ENCODE measurements at regions not wholly inside any gene's neighbourhood (a gene's known extent, or its start where the extent isn't known, plus 50 kb on each side); places are given as distances from the start of the nearest gene placed in this dataset.
"Not testable (repeated sequence)": the region's sequence is repeated elsewhere in the genome, so short reads cannot be mapped to it uniquely, and the experiment has no call there.

- not testable (repeated sequence) for DNase-seq (ENCODE audit: low read depth)
These were observed 571.3 kb upstream of the PCDH7 start for GRCh38 chr4:30148828-30149227.

- not testable (repeated sequence) for DNase-seq (ENCODE audit: low read depth)
These were observed 570.6 kb upstream of the PCDH7 start for GRCh38 chr4:30149539-30149938.

GRCh38 chr4:30153427-30153826 lies 566.7 kb upstream of the PCDH7 start:
- no peak for DNase-seq (ENCODE audit: low read depth)

- DNase-seq (ENCODE audit: low read depth): no peak
These were observed 560.0 kb upstream of the PCDH7 start for GRCh38 chr4:30160140-30160539.

GRCh38 chr4:30172416-30172815 lies 547.8 kb upstream of the PCDH7 start:
- DNase-seq (ENCODE audit: low read depth): no peak

- no peak for DNase-seq (ENCODE audit: low read depth)
These were observed 538.7 kb upstream of the PCDH7 start for GRCh38 chr4:30181512-30181911.

GRCh38 chr4:30181918-30182317 lies 538.3 kb upstream of the PCDH7 start:
- DNase-seq (ENCODE audit: low read depth): no peak

GRCh38 chr4:30182786-30183185 lies 537.4 kb upstream of the PCDH7 start:
- no peak for DNase-seq (ENCODE audit: low read depth)

GRCh38 chr4:30191902-30192301 lies 528.3 kb upstream of the PCDH7 start:
- DNase-seq (ENCODE audit: low read depth): no peak

- no peak for DNase-seq (ENCODE audit: low read depth)
These were observed 512.8 kb upstream of the PCDH7 start for GRCh38 chr4:30207389-30207788.

- DNase-seq (ENCODE audit: low read depth): peak; percentile 1
These were observed 511.3 kb upstream of the PCDH7 start for GRCh38 chr4:30208731-30209435.

GRCh38 chr4:30215973-30216372 lies 504.2 kb upstream of the PCDH7 start:
- not testable (repeated sequence) for DNase-seq (ENCODE audit: low read depth)

GRCh38 chr4:30245140-30245539 lies 475.0 kb upstream of the PCDH7 start:
- DNase-seq (ENCODE audit: low read depth): no peak

- no peak for DNase-seq (ENCODE audit: low read depth)
These were observed 463.9 kb upstream of the PCDH7 start for GRCh38 chr4:30256116-30256832.

- DNase-seq (ENCODE audit: low read depth): no peak
These were observed 461.2 kb upstream of the PCDH7 start for GRCh38 chr4:30258949-30259348.

GRCh38 chr4:30262379-30262778 lies 457.8 kb upstream of the PCDH7 start:
- no peak for DNase-seq (ENCODE audit: low read depth)

GRCh38 chr4:30264465-30264864 lies 455.7 kb upstream of the PCDH7 start:
- DNase-seq (ENCODE audit: low read depth): no peak

- DNase-seq (ENCODE audit: low read depth): no peak
These were observed 454.5 kb upstream of the PCDH7 start for GRCh38 chr4:30265716-30266115.

GRCh38 chr4:30268370-30268769 lies 451.8 kb upstream of the PCDH7 start:
- no peak for DNase-seq (ENCODE audit: low read depth)

- no peak for DNase-seq (ENCODE audit: low read depth)
These were observed 450.3 kb upstream of the PCDH7 start for GRCh38 chr4:30269850-30270249.

- DNase-seq (ENCODE audit: low read depth): no peak
These were observed 438.2 kb upstream of the PCDH7 start for GRCh38 chr4:30281986-30282385.

- no peak for DNase-seq (ENCODE audit: low read depth)
These were observed 436.8 kb upstream of the PCDH7 start for GRCh38 chr4:30283336-30283735.

- DNase-seq (ENCODE audit: low read depth): no peak
These were observed 425.9 kb upstream of the PCDH7 start for GRCh38 chr4:30294295-30294694.

- no peak for DNase-seq (ENCODE audit: low read depth)
These were observed 424.5 kb upstream of the PCDH7 start for GRCh38 chr4:30295652-30296051.

All from renal cortical epithelial cell (primary cell).